Hematopoietic multipotent progenitor cell (in vitro differentiated cells): ENCODE measurements at regions not wholly inside any gene's neighbourhood (a gene's known extent, or its start where the extent isn't known, plus 50 kb on each side); places are given as distances from the start of the nearest gene placed in this dataset.
"Not testable (repeated sequence)": the region's sequence is repeated elsewhere in the genome, so short reads cannot be mapped to it uniquely, and the experiment has no call there.

ENCODE experiments used
- DNase-seq, 3 donors: peaks; one replicate each; pipeline ENCODE4 v3.0.0-alpha.2; 2011 to 2015; ENCODE audit warnings: low read depth in 2 of 3, low spot score in 2 of 3

- DNase-seq: no peak
Observed at GRCh38 chr2:71962350-71962749, 185.3 kb downstream of the CYP26B1 start.

GRCh38 chr2:71961289-71962027, 186.2 kb downstream of the CYP26B1 start:
- no peak for DNase-seq

- DNase-seq: no peak
Observed at GRCh38 chr2:71959494-71959893, 188.2 kb downstream of the CYP26B1 start.

GRCh38 chr2:71958426-71958825, 189.2 kb downstream of the CYP26B1 start:
- not testable (repeated sequence) for DNase-seq

- DNase-seq: no peak
Observed at GRCh38 chr2:71952572-71953188, 195.0 kb downstream of the CYP26B1 start.

- no peak for DNase-seq
Observed at GRCh38 chr2:71951718-71952404, 195.8 kb downstream of the CYP26B1 start.

- no peak for DNase-seq
Observed at GRCh38 chr2:71951083-71951468, 196.6 kb downstream of the CYP26B1 start.

- DNase-seq: no peak
Observed at GRCh38 chr2:71950256-71951082, 197.2 kb downstream of the CYP26B1 start.

- DNase-seq: no peak
Observed at GRCh38 chr2:71949537-71949798, 198.2 kb downstream of the CYP26B1 start.

- no peak for DNase-seq
Observed at GRCh38 chr2:71948781-71949536, 198.7 kb downstream of the CYP26B1 start.

- no peak for DNase-seq
Observed at GRCh38 chr2:71947809-71948208, 199.9 kb downstream of the CYP26B1 start.

- no peak for DNase-seq
Observed at GRCh38 chr2:71945603-71945959, 202.1 kb downstream of the CYP26B1 start.

- DNase-seq: no peak
Observed at GRCh38 chr2:71944806-71945602, 202.7 kb downstream of the CYP26B1 start.

GRCh38 chr2:71944183-71944550, 203.5 kb downstream of the CYP26B1 start:
- DNase-seq: no peak

- no peak for DNase-seq
Observed at GRCh38 chr2:71943238-71944182, 204.2 kb downstream of the CYP26B1 start.

- DNase-seq: no peak
Observed at GRCh38 chr2:71941726-71942525, 205.7 kb downstream of the CYP26B1 start.

- DNase-seq: no peak
Observed at GRCh38 chr2:71940695-71941094, 207.0 kb downstream of the CYP26B1 start.
